HG03175 (cell line): ENCODE measurements at regions not wholly inside any gene's neighbourhood (a gene's known extent, or its start where the extent isn't known, plus 50 kb on each side); places are given as distances from the start of the nearest gene placed in this dataset.
"Not testable (repeated sequence)": the region's sequence is repeated elsewhere in the genome, so short reads cannot be mapped to it uniquely, and the experiment has no call there.

Experiments used
- ATAC-seq: cut with Tn5 transposase; IDR thresholded peaks from one replicate; pipeline ENCODE4 v1.9.1; 2021; ENCODE audit warnings: mild to moderate bottlenecking, moderate library complexity; ENCODE audit not compliant: unreplicated experiment

DNA sequence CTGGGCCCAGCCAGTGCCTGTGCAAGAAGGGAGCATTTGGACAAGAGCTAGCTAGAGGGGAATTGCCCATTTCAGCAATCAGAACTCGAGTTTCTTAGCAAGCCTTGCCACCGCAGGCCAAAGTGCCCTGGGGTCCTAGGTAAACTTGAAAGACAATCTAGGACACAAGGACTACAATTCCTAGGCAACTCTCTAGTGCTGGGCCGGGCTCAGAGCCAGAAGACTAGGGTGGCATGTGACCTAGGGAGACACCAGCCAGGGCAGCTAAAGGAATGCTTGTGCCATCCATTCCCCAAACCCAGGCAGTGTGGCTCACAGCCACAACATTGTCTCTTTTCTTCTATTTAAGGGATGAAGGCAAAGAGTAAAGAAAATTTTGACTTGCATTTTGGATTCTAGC lies 205.0 kb downstream of the BMP4 start:
- ATAC-seq: no peak

DNA sequence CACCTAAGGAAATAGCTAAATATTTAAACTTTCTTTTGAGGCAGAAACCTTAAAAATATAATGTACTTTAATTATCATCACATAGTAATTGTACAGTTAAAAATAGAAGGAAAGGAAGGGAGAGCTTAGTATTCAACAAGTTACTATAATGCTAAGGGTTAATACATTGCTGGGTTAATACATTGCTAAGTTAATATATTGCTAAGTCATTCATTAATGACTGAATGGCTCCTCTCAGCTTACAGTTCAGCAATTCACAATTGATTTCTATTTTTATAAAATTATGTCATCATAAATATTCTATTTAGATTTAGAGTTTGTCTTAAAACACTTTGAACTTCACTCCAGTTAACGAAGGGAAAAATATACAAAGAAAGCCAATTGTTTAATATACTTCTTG lies 207.9 kb downstream of the BMP4 start:
- ATAC-seq: peak; percentile 70

DNA sequence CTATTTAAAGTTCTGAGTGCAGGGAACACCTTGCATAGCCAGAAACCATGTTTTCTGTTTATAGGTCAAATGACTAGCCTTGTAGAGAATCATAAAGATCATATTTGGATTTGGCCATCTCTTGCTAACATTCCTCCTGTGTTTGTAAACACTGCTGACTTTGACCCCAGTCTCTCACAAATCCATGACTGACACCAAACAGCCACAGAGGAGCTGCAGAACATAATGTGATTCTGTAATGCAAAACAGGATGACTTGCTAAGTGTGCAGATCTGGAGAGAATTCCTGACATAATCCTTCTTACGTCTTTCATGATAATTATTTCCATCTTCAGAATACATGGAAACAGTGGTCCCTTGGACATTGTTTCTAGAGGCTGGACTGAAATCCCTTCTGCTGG lies 211.8 kb downstream of the BMP4 start:
- no peak for ATAC-seq

DNA sequence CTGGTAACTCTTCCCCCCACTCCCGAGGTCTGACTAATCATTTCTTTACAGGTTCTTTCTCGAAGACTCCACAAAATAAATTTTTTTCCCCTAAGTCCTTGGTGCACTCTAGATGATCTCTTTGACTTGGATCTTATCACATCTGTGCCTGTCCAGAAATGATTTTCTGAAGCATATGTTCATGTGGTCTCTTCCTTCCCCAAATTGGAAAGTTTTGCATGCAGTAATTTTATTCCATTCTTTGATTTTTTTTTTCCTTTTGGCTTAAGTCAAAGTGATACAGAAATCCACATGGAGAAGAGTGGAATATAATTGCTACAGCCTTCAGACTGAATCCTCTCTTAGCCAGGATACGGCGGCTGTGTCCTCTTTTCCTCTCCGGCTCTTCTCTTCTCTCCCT lies 213.3 kb downstream of the BMP4 start:
- no peak for ATAC-seq

DNA sequence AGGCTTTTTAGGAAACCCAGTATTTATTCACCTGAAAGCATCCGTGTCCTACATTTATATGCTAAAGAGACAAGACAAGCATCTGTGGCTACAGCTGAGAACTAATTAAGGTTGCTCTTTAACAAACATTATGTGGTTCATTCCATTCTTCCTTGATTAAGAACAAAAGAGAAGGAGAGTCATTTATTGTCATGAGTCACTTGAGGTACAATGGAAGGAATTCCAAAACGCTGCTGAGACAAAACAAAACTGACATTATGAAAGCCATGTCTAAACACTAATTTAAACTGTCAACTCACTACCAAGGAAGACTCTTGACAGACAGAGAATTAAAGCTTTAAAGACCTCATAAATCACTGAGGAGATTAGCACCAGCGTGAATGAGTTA lies 214.4 kb downstream of the BMP4 start:
- no peak for ATAC-seq

DNA sequence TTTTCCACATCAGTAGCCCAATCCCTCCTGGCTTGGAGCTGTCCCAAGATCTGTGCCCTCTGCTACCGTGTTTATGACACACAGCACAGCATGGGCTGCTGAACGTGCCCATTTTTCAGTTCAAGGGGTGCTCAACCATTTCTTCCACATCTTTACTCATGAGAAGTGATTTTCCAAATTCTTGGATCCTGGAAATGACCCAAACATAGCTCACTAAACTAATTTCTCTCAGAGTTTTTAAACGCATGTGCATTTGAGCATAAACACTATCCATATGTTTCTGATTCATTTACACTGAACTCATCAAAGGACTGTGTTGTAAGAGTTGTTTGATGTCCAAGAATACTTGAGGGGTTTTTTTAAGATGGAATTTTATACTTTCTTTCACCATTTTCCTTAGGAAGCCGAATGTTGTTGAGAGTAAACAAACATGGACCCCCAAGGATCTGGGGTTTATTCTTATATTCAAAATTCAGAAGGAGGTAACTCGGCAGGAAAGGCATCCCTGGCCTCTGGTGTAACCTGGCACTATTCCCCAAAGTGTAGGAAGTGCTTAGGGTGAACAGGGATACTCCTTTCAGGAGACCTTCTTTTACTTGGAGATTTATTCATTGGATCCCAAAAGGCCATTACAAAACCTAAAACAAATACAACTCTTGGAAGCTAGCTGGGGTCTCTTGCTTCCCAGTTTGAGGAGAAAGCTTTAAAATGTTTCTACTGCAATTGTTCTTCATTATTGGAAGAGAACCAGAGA lies 215.0 kb downstream of the BMP4 start:
- ATAC-seq: no peak

DNA sequence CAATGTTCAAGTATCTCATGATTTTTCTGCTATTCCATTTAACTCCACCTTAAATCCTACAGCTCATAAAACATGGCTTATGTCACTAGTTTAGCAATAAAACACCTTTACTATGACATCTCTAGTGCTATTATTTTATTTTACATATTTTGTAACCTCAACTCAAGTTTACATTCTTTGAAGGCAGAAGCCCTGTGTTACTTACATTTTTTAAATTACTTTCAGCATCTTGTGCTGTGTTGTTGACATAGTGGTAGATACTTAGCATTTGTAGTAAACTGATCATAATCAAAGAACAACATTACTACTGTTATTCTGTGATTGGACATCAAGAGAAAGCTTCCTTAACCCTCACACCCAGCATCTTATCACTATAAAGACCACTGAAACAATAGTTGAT lies 216.1 kb downstream of the BMP4 start:
- no peak for ATAC-seq

DNA sequence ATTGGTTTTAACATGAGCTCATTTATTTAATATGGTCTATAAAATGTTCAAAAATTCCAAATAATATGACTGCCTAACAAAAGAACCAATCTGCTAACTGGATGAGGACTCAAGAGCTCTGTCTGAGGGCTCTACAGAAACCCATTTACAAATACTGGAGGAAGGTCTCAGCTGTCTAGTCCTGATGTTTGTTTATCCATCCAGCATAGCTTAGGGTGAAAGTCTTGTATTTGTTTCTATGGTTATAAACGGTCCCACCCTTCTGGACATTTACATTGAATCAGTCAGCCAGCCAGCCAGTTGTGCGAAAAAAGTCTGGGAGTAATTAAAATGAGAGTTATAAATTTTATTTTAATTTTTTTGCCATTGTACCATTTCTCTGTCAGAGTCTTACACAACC lies 220.7 kb downstream of the BMP4 start:
- no peak for ATAC-seq

DNA sequence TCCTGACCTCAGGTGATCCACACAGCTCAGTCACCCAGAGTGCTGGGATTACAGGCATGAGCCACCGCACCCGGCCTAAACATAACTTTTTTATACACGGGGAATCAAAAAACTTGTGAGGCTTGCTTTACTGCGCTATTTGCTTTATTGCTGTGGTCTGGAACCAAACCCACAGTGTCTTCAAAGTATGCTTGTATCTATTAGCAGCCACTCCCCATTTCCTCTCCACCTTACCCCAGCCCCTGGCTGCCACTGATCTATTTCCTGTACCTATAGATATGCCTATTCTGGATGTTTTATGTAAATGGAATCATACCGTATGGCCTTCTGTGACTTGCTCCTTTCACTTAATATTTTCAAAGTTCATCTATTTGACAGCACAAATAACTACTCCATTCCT lies 233.4 kb downstream of the BMP4 start:
- ATAC-seq: no peak

DNA sequence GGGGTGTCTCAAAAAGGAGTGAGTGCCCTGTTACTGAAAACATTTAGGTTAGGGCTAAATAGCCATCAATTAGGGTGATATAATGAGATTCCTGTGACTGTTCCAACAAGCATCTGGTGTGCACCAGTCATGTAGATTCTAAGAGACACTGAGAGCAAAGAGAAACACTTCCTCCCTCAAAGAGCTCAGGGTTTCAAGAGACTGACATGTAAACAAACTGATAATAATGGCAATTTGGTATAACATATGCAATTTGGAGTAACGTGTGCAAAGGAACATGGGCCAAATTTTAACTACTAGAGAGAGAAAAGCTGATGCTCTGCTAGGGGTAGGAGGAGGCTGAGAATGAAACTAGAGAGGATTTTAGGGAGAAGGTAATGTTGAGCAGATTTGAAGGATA lies 237.1 kb downstream of the BMP4 start:
- no peak for ATAC-seq

DNA sequence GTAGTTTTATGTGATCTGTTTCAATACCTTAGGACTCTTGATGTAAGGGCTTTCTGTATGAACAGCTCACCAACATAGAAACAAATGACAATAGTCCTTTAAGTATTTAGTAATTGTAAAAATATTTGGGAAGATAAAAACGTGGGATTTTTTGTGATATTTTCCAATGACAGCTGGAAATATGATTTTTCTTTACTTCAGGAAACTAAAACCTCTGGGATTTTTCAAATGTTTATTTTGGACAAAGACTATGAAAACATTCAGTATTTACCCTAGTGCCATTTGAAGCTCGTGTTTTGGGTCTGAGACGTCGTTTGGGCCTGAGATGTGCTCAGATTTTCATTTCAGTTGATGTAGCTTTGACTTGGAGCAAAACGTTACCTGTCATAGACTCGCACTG lies 240.0 kb downstream of the BMP4 start:
- ATAC-seq: no peak

DNA sequence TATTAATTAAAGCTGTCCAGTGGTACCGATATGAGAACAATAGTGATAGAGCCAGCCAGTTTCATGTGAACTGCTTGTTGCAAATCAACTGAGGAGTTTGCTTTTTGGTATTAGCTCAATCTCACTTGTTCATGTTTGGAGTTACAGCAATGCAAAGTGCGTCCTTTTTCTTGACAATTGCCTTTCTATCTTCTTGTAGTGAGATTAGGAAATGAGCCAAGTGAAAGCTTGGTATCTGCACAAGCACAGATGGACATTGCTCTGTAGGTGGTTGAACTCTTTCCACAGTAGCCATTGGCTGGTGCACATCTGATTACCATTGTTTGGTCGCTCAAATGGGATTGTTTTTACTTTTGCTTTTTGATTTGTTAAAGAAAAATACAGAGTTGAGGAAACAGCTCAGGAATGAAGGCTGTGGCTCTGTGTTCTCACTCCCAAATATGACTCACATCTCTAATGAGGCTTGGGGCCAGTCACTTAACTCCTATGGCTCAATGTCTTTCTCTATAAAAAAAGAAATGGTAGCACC lies 241.4 kb downstream of the BMP4 start:
- no peak for ATAC-seq

DNA sequence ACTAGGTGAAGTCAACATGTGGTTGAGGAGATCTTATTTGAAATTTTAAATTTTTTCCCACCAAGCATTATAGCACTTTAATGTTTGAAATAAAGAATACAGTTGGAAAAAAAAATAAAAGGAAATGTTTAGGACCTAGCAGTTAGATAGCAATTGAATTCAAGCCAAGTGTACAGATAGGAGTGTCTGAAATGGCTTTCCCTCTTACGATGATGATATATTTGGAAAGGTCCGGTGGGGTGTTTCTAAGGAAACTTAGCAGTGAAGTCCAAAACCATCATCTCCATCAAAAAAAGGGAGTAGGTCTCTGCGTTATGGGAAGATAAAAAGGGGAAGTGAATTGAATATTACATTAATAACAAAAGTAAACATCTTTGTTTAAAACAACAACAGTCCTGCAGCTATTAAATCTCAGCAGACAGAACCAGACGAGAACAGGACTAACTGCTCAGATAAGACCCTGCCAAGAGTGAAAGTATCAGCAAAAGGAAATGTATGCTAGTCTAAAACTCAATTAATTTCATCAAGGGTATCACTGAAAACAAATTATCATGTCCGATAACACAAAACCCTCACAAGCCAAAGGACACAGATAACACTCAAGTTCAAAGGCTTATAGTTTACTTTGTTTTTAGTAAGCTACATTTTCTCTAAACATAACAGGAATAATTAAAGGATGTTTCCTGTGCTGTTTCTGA lies 242.0 kb downstream of the BMP4 start:
- ATAC-seq: no peak

DNA sequence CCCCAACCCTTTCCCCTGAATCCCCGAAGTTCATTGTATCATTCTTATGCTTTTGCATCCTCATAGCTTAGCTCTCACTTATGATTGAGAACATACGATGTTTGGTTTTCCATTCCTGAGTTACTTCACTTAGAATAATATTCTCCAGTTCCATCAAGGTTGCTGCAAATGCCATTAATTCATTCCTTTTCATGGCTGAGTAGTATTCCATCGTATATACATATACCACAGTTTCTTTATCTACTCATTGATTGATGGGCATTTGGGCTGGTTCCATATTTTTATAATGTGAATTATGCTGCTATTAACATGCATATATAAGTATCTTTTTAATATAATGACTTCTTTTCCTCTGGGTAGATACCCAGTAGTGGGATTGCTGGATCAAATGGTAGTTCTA lies 243.7 kb downstream of the BMP4 start:
- ATAC-seq: not testable (repeated sequence)

DNA sequence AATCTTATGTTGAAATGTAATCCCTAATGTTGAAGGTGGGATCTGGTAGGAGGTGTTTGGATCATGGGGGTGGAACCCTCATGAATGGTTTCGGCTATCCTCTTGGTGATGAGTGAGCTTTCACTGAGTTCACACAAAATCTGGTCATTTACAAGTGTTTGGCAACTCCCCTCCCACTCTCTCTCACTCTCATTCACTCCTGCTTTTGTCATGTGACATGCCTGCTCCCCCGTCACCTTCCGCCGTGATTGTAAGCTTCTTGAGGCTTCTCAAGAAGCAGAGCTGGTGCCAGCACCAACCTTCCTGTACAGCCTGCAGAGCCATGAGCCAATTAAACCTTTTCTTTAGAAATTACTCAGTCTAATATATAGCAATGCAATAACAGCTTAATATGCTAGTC lies 245.4 kb downstream of the BMP4 start:
- no peak for ATAC-seq

DNA sequence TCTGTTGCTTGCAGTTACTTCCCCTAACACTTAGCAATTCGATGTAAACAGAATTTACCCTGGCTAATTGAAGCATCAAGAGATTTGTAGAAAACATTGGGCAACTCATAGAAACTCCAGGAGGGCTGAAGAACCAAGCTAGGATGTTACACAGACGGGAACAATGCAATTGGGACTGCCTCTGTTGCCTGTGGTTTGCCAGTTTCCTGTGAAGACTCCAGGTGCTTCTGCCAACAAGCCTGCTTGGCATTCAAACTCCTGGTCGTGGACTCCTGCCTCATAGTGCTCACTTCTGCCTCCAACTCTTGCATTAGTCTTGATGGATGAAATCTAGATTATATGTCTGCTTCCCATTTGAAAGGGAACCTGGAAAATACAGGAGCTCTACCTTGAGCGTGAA lies 246.0 kb downstream of the BMP4 start:
- no peak for ATAC-seq

DNA sequence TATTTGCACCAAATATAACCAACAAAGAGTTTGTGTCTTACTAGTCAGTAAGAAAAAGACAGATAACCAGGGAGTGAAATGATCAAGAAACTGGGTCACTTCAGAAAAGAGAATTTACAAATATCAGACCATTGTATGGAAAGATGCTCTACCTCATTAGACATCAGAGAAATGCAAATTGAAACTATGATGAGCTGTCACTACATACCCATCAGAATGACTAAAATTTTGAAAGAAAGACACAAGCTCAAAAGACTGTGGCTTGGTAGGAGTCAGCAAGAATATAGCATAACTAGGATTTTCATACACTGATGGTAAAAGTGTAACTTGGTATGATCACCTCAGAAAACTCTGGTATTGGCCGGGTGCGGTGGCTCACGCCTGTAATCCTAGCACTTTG lies 247.2 kb downstream of the BMP4 start:
- ATAC-seq: no peak

DNA sequence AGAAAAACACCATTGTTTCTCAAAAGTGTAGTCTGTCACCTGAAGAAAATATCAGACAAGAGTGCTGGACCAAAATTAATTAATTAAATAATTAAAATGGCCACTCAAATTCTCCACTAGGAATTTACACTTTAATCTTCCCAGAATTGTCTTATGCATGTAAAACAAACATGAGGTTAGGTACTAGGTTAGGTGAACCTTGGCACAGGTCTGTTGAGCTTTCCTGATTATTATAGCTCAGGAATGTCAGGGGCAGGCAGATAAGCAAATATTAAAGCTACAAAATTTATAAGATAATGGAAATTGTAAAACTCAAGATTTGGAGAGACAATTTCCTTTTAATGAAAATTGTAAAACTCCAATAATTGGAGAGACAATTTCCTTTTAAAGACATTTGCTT lies 253.2 kb downstream of the BMP4 start:
- ATAC-seq: no peak

DNA sequence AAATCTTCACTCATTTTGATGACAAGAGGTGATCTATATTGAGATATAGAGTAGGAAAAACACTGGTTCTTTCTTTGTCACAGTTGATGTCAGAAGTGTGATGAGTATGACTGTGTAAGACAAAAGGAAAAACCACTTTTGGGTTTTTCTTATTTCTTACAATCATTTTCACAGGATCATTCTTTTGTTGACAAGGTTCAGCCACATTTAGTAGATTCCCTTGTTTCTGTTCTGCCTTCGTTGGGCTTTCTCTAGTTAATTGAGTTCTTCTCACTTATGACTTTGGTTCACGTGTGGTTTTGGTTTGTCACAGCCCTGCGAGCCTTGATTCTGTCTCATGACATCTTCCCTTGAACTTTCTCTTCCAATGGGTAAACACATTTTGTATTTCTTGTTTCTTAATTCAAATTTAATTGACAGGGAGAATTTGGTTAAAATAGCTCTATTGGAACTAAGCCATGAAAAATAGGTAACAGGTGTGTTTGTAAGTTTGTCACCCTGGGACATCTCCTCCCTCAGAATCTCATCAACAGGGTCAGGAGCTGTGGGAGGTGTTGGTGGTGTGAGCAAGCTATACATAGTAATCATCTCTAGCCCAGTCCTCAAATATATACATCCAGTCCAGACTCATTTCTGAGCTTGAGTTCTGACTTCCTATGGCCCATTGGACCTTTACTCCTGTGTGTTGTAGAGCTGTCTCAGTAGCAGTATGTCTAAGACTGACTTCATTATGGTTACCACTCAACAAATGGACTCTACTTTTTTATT lies 255.3 kb downstream of the BMP4 start:
- ATAC-seq: peak; percentile 74

DNA sequence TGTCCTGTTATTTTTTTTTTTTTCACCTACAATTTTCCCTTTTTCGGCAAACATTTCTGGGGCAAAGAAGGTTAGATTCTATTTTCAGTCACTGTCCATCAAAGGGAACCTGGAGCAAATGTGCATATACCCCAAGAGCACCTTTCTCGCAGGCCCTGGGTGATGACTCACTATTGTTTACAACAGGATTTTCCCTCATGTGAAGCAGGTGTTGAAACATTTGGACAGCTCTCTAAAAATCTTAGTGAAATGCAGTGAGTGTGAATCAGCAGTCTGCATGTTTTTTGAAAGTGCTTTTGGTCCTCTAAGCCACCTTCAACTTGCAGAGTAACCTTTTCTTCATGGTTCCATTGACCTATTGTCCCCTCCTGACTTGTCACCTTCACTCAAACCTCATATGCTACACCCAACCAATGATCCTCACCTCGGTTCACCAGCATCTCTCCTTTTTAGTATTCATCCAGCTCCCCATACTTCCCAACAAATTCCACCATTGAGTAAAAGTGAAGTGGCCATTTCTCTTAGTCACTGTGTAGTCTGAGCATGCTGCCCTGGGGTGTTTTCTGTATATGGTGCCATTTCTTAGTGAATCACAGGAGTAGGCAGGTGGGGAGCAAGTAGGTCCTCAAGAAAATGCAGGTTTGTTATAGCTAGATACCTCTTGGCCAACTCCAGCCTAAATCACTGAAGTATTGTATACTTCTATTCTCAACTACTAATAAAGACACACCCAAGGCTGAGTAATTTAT lies 260.2 kb downstream of the BMP4 start:
- no peak for ATAC-seq

DNA sequence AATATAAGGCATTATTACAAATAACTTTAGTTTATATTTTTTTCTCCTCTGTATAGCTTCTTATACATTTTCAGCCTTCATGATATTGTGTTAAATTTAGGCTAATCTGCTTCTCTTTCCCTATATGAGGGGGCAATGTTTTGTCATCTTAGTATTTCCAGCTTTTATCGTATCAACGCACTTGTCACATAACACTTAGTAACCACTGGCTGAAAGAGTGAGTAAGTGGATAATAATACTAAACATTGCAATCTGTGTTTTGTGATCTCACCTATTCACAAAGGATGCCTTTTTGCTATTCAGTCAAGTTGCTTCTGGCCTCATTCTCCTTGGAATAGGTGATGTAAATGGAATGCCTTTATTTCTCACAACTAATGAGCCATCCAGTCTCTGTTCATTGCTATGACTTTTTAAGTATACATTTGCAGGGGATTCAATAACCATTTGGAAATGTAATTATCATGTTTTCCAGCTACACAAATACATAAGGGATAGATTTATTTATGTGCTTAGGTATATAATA lies 260.9 kb downstream of the BMP4 start:
- ATAC-seq: no peak
